Activated CD8-positive, alpha-beta memory T cell treated with anti-CD3 and anti-CD28 coated beads, Interleukin-2, amount 50 U/mL, for 4 hours (primary cell): ENCODE measurements at regions not wholly inside any gene's neighbourhood (a gene's known extent, or its start where the extent isn't known, plus 50 kb on each side); places are given as distances from the start of the nearest gene placed in this dataset.
"Not testable (repeated sequence)": the region's sequence is repeated elsewhere in the genome, so short reads cannot be mapped to it uniquely, and the experiment has no call there.

ENCODE experiments used
- DNase-seq: peaks from one replicate; pipeline ENCODE4 v3.0.0-alpha.2; 2020

- no peak for DNase-seq
These were observed 226.3 kb downstream of the DLEU7 start for GRCh38 chr13:50617134-50617721.

GRCh38 chr13:50618206-50618605 is 225.3 kb downstream of the DLEU7 start:
- DNase-seq: no peak

- no peak for DNase-seq
These were observed 217.4 kb downstream of the DLEU7 start for GRCh38 chr13:50626101-50626547.

- no peak for DNase-seq
These were observed 216.4 kb downstream of the DLEU7 start for GRCh38 chr13:50627111-50627510.

DNA sequence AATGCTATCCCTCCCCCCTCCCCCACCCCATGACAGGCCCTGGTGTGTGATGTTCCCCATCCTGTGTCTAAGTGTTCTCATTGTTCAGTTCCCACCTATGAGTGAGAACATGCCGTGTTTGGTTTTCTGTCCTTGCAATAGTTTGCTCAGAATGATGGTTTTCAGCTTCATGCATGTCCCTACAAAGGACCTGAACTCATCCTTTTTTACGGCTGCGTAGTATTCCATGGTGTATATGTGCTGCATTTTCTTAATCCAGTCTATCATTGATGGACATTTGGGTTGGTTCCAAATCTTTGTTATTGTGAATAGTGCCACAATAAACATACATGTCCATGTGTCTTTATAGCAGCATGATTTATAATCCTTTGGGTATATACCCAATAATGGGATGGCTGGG is 215.0 kb downstream of the DLEU7 start:
- not testable (repeated sequence) for DNase-seq

DNA sequence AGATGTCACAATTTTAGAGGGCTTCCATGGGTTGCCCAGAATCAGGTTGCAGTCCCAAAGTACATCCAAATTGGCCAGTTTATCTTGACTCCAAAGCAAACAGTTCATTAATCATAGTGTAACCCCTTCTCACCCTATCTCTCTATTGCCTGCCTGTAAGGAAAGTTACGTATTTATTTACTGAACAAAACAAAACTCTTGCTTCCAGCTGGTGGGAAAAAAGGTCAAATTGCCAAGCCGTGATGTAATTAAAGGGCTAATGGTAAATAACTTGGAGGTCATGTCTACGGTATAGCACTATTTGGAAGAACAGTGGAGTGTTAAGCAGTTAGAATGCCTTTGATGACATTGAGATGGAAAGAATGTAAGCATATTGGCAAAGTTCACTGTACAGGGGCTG is 214.0 kb downstream of the DLEU7 start:
- DNase-seq: no peak

GRCh38 chr13:50629966-50630365 is 213.5 kb downstream of the DLEU7 start:
- DNase-seq: no peak

GRCh38 chr13:50631041-50631440 is 212.5 kb downstream of the DLEU7 start:
- no peak for DNase-seq

GRCh38 chr13:50634339-50634738 is 209.2 kb downstream of the DLEU7 start:
- DNase-seq: no peak

- DNase-seq: no peak
These were observed 208.0 kb downstream of the DLEU7 start for GRCh38 chr13:50635504-50635903.

- no peak for DNase-seq
These were observed 207.3 kb downstream of the DLEU7 start for GRCh38 chr13:50636007-50636704.

DNA sequence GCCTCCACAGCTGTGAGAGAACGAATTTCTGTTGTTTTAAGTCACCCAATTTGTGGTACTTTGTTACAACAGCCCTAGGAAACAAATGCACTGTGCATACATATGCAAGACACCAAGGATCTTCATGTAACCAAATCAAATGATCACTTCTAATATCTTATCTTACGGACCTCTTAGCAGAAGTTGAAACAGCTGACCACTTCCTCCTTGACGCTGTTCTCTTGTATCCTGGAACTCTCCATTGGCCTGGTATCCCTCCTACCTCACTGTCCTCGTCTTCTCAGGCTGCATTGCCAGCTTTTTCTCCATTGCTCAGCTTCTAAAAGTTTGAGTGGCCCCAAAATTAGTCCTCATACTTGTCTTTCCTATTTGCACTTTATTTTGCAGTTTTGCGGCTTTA is 200.4 kb downstream of the DLEU7 start:
- DNase-seq: no peak

DNA sequence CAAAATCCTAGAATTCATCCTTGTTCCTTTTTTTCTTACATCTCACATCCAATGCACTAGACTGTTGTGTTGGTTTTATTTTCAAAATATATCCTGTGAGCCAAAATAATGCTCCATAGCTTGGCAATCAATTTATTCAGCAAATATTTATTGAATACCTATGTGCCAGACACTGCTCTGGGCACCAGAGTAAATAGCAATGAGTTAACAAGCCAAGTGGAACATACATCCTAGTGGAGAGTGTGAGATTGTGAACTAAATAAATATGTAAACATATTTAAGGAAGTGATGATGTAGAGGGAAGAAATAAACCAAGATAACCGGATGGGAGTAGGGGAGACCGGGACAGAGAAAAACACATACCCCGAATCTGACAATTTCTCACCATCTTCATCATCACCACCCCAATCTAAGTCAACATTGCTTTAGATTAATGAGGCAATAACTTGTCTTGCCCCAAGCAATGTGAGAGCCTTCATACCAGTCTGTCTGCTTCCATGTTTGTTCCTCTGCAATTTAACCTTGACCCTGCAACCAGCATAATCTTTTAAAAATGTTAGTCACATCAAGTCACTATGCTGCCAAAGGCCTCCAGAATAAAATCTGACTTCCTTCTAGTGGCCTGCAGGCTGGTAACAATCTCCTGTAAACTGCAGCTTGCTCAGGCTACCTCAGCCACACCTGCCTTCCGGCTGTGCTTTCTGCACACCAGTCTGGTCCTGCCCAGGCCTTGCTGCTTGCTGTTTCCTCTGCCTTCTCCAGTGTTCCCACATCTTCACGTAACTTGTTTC is 199.2 kb downstream of the DLEU7 start:
- DNase-seq: no peak

GRCh38 chr13:50645092-50645491 is 198.4 kb downstream of the DLEU7 start:
- no peak for DNase-seq

DNA sequence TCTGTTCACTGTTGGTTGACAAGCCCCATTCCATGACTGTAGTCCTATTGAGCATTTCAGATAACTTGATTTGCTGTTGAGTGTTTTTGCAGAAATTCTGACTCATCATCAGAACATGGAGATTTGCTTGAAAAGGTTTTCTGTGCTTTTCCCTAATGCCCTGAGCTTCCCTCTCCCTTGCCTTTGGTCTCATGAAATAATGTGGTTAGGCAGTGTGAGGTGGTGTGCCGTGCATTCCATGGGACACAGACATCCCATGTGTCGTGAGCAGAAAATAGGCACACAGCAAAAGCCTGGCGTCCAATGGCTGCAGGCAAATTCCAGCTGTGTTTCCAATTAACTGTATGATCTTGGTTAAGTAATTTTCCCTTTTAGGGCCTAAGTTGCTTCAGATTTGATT is 197.4 kb downstream of the DLEU7 start:
- no peak for DNase-seq

DNA sequence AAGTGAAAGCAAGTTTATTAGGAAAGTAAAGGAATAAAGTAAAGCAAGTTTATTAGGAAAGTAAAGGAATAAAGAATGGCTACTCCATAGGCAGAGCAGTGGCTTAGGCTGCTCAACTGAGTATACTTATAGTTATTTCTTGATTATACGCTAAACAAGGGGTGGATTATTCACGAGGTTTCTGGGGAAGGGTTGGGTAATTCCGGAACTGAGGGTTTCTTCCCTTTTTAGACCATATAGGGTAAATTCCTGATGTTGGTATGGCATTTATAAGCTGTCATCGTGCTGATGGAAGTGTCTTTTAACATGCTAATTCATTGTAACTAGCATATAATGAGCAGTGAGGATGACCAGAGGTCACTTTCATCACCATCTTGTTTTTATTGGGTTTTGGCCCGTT is 194.3 kb downstream of the DLEU7 start:
- DNase-seq: no peak

GRCh38 chr13:50650592-50651504 is 192.6 kb downstream of the DLEU7 start:
- no peak for DNase-seq

GRCh38 chr13:50651922-50652321 is 191.6 kb downstream of the DLEU7 start:
- DNase-seq: no peak

GRCh38 chr13:50654331-50654730 is 189.2 kb downstream of the DLEU7 start:
- DNase-seq: no peak

- DNase-seq: not testable (repeated sequence)
These were observed 181.6 kb downstream of the DLEU7 start for GRCh38 chr13:50661881-50662280.

- no peak for DNase-seq
These were observed 178.5 kb downstream of the DLEU7 start for GRCh38 chr13:50664951-50665350.

- no peak for DNase-seq
These were observed 175.4 kb downstream of the DLEU7 start for GRCh38 chr13:50668049-50668448.

- no peak for DNase-seq
These were observed 174.7 kb downstream of the DLEU7 start for GRCh38 chr13:50668691-50669271.
